Glutamatergic neuron (in vitro differentiated cells): ENCODE measurements at regions not wholly inside any gene's neighbourhood (a gene's known extent, or its start where the extent isn't known, plus 50 kb on each side); places are given as distances from the start of the nearest gene placed in this dataset.

ENCODE experiments used
- DNase-seq: peaks from one replicate; pipeline ENCODE4 v3.0.0; 2022
- H3K27ac Mint-ChIP-seq: one replicate; pipeline ENCODE4 v1.8.0; 2020; ENCODE audit warnings: mild to moderate bottlenecking, mixed read lengths, inconsistent platforms; ENCODE audit not compliant: unreplicated experiment
- H3K27me3 Mint-ChIP-seq: one replicate; pipeline ENCODE4 v1.8.0; 2020; ENCODE audit warnings: mild to moderate bottlenecking, moderate library complexity, mixed read lengths, inconsistent platforms; ENCODE audit not compliant: unreplicated experiment
- H3K36me3 Mint-ChIP-seq: one replicate; pipeline ENCODE4 v1.8.0; 2020; ENCODE audit warnings: mild to moderate bottlenecking, mixed read lengths, inconsistent platforms; ENCODE audit not compliant: unreplicated experiment
- H3K4me1 Mint-ChIP-seq: one replicate; pipeline ENCODE4 v1.8.0; 2020; ENCODE audit warnings: mild to moderate bottlenecking, low read depth, mixed read lengths, inconsistent platforms; ENCODE audit not compliant: unreplicated experiment
- H3K4me3 Mint-ChIP-seq: one replicate; pipeline ENCODE4 v1.8.0; 2020; ENCODE audit warnings: mild to moderate bottlenecking, mixed read lengths, inconsistent platforms; ENCODE audit not compliant: unreplicated experiment
- H3K9me3 Mint-ChIP-seq: one replicate; pipeline ENCODE4 v1.8.0; 2020; ENCODE audit warnings: mild to moderate bottlenecking, moderate library complexity, mixed read lengths, inconsistent platforms; ENCODE audit not compliant: unreplicated experiment
- TF ChIP-seq, protein P1 (sequence below): fragments of 200-600 bp; sonication (generic); IDR thresholded peaks from one replicate; pipeline ENCODE4 v1.5.0; 2021; ENCODE audit not compliant: partially characterized antibody, unreplicated experiment

- H3K27me3 Mint-ChIP-seq, result no peaks in the 10 kb centered on the region
- H3K4me3 Mint-ChIP-seq, result no peak overlapping the region
- H3K36me3 Mint-ChIP-seq, result no peaks in the 10 kb centered on the region
- TF ChIP-seq, protein P1, sequence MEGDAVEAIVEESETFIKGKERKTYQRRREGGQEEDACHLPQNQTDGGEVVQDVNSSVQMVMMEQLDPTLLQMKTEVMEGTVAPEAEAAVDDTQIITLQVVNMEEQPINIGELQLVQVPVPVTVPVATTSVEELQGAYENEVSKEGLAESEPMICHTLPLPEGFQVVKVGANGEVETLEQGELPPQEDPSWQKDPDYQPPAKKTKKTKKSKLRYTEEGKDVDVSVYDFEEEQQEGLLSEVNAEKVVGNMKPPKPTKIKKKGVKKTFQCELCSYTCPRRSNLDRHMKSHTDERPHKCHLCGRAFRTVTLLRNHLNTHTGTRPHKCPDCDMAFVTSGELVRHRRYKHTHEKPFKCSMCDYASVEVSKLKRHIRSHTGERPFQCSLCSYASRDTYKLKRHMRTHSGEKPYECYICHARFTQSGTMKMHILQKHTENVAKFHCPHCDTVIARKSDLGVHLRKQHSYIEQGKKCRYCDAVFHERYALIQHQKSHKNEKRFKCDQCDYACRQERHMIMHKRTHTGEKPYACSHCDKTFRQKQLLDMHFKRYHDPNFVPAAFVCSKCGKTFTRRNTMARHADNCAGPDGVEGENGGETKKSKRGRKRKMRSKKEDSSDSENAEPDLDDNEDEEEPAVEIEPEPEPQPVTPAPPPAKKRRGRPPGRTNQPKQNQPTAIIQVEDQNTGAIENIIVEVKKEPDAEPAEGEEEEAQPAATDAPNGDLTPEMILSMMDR, result no peak
- no peaks in the 10 kb centered on the region for H3K9me3 Mint-ChIP-seq
- no peak overlapping the region for H3K27ac Mint-ChIP-seq
- DNase-seq, result no peak
- H3K4me1 Mint-ChIP-seq, result no peaks in the 10 kb centered on the region
Measured at GRCh38 chr2:122307763-122308162, 552.3 kb downstream of the TSN start.

GRCh38 chr2:122315306-122315705 lies 559.9 kb downstream of the TSN start:
- H3K27me3 Mint-ChIP-seq, result no peaks in the 10 kb centered on the region

DNA sequence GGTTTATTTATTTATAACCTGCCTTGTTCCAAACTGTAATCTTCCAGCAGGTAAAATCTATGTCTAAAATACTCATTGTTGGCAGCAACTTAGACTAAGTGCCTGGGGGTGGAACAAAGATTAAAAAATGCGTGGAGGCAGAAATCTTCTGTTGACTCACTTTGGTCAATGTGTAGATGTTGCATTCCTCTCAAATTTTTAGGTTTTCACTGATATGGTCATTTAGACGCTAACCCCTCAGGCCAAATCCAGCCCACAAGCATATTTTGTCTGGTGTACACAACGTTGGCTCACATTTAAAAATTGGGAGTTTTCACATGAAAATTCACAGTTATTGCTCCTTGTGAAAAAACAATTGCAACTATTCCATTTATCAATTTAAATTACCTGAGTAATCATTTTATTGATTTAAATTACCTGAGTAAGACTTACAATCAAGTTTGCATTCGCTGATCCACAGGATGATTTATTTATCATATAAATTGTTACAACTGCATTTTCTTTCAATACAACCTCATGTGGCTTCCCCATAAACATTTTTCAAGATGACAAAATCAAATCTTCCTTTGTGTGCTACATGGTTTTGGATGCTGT lies 564.2 kb downstream of the TSN start:
- TF ChIP-seq, protein P1, result no peak
- Mint-ChIP-seq H3K4me3 (no peak overlapping the region), H3K36me3 (no peaks in the 10 kb centered on the region), H3K9me3 (no peaks in the 10 kb centered on the region), H3K4me1 (no peaks in the 10 kb centered on the region), H3K27ac (no peak overlapping the region), H3K27me3 (peaks cover 2% of the 10 kb centered on the region)
- DNase-seq, result no peak

More at GRCh38 chr2:122315306-122315705, 559.9 kb downstream of the TSN start:
- Mint-ChIP-seq H3K9me3 (no peaks in the 10 kb centered on the region), H3K4me1 (no peaks in the 10 kb centered on the region), H3K36me3 (no peaks in the 10 kb centered on the region), H3K4me3 (no peak overlapping the region), H3K27ac (no peak overlapping the region)
- TF ChIP-seq, protein P1, result no peak
- no peak for DNase-seq

DNA sequence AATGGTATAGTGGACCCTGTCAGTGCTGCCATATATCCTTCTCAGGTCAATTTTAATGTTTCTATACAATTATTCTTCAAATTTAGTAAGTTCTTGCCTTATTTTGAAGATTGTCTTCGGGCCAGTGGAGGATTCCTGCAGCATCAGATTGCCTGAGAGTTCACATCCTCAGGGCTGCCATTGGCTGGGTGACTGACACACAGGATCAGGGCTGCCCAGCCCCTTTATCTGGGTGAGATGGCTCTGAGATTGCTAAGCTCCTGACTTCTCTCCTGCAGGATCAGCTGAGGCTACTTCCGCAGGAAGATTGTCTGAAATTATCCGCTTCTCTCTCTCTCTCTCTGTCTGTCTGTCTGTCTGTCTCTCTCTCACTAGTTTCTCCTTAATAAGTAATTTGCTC lies 567.4 kb downstream of the TSN start:
- H3K27ac Mint-ChIP-seq, result no peak overlapping the region
- no peaks in the 10 kb centered on the region for H3K9me3 Mint-ChIP-seq
- no peaks in the 10 kb centered on the region for H3K4me1 Mint-ChIP-seq
- no peak overlapping the region for H3K4me3 Mint-ChIP-seq
- peaks cover 5% of the 10 kb centered on the region for H3K27me3 Mint-ChIP-seq
- H3K36me3 Mint-ChIP-seq, result no peaks in the 10 kb centered on the region
- no peak for DNase-seq
- TF ChIP-seq, protein P1, result no peak

- H3K36me3 Mint-ChIP-seq, result no peaks in the 10 kb centered on the region
- no peak overlapping the region for H3K4me3 Mint-ChIP-seq
Measured at GRCh38 chr2:122323927-122324326, 568.5 kb downstream of the TSN start.

More at GRCh38 chr2:122323927-122324326, 568.5 kb downstream of the TSN start:
- Mint-ChIP-seq H3K27me3 (peaks cover 7% of the 10 kb centered on the region), H3K4me1 (no peaks in the 10 kb centered on the region), H3K9me3 (no peaks in the 10 kb centered on the region), H3K27ac (no peak overlapping the region)
- no peak for DNase-seq
- TF ChIP-seq, protein P1, result no peak
